H9 (cell line): ENCODE measurements at regions not wholly inside any gene's neighbourhood (a gene's known extent, or its start where the extent isn't known, plus 50 kb on each side); places are given as distances from the start of the nearest gene placed in this dataset.
"Not testable (repeated sequence)": the region's sequence is repeated elsewhere in the genome, so short reads cannot be mapped to it uniquely, and the experiment has no call there.

ENCODE experiments used
- DNase-seq: peaks from one replicate; pipeline ENCODE4 v3.0.0-alpha.2; 2017
- H2AFZ ChIP-seq: one replicate; pipeline ENCODE4 v1.6.1; 2013; ENCODE audit warnings: mild to moderate bottlenecking, low read length, control low read depth, moderate library complexity
- H2AK5ac ChIP-seq: 2 replicates; pipeline ENCODE4 v1.6.1; 2013; ENCODE audit warnings: low read length, control low read depth, mixed read lengths; ENCODE audit not compliant: insufficient read length
- H2BK120ac ChIP-seq: one replicate; pipeline ENCODE4 v1.6.1; 2013; ENCODE audit warnings: low read depth, mild to moderate bottlenecking, low read length, control low read depth, inconsistent platforms; ENCODE audit not compliant: poor library complexity, severe bottlenecking
- H2BK12ac ChIP-seq: 2 replicates; pipeline ENCODE4 v1.6.1; 2013; ENCODE audit warnings: low read length, control low read depth, mixed read lengths, low read depth; ENCODE audit not compliant: insufficient read length
- H2BK15ac ChIP-seq: 2 replicates; pipeline ENCODE4 v1.6.1; 2013; ENCODE audit warnings: low read depth, low read length, control low read depth
- H2BK20ac ChIP-seq: one replicate; pipeline ENCODE4 v1.6.1; 2013; ENCODE audit warnings: low read depth, mild to moderate bottlenecking, low read length, control low read depth, inconsistent platforms; ENCODE audit not compliant: poor library complexity, severe bottlenecking
- H2BK5ac ChIP-seq: 2 replicates; pipeline ENCODE4 v1.6.1; 2013; ENCODE audit warnings: low read length, control low read depth, mixed read lengths; ENCODE audit not compliant: insufficient read length
- H3K14ac ChIP-seq: 2 replicates; pipeline ENCODE4 v1.6.1; 2013; ENCODE audit warnings: low read length, control low read depth; ENCODE audit not compliant: insufficient read depth
- H3K18ac ChIP-seq: 2 replicates; pipeline ENCODE4 v1.6.1; 2013; ENCODE audit warnings: low read depth, mild to moderate bottlenecking, mixed read lengths, low read length, control low read depth; ENCODE audit not compliant: insufficient read length
- H3K23ac ChIP-seq: 2 replicates; pipeline ENCODE4 v1.6.1; 2013; ENCODE audit warnings: low read length, control low read depth, mixed read lengths, low read depth; ENCODE audit not compliant: insufficient read length
- H3K23me2 ChIP-seq: 2 replicates; pipeline ENCODE4 v1.6.1; 2013; ENCODE audit warnings: low read depth, mild to moderate bottlenecking, mixed read lengths, low read length, control low read depth; ENCODE audit not compliant: insufficient read length, poor library complexity, severe bottlenecking
- H3K27ac ChIP-seq: 2 replicates; pipeline ENCODE4 v1.5.1; 2013; ENCODE audit warnings: low read length, control low read depth, mixed read lengths, low read depth; ENCODE audit not compliant: insufficient read length
- H3K27me3 ChIP-seq: 2 replicates; pipeline ENCODE4 v1.6.1; 2013; ENCODE audit warnings: low read length, control low read depth, inconsistent platforms; ENCODE audit not compliant: insufficient read depth
- H3K4ac ChIP-seq: 2 replicates; pipeline ENCODE4 v1.6.1; 2013; ENCODE audit warnings: low read depth, mild to moderate bottlenecking, control low read depth, inconsistent platforms, low read length, moderate library complexity
- H3K4me1 ChIP-seq: 2 replicates; pipeline ENCODE4 v1.6.1; 2013; ENCODE audit warnings: low read length, control low read depth, inconsistent platforms; ENCODE audit not compliant: insufficient read depth
- H3K4me2 ChIP-seq: 2 replicates; pipeline ENCODE4 v1.6.1; 2013; ENCODE audit warnings: low read length, control low read depth, mixed read lengths; ENCODE audit not compliant: insufficient read length, insufficient read depth
- H3K56ac ChIP-seq: 2 replicates; pipeline ENCODE4 v1.6.1; 2013; ENCODE audit warnings: low read depth, mild to moderate bottlenecking, mixed read lengths, low read length, control low read depth; ENCODE audit not compliant: insufficient read length
- H3K79me1 ChIP-seq: 2 replicates; pipeline ENCODE4 v1.6.1; 2013; ENCODE audit warnings: low read depth, mild to moderate bottlenecking, moderate library complexity, low read length, control low read depth, inconsistent platforms; ENCODE audit not compliant: insufficient read depth, poor library complexity, severe bottlenecking
- H3K79me2 ChIP-seq: 2 replicates; pipeline ENCODE4 v1.6.1; 2013; ENCODE audit warnings: low read length, control low read depth, inconsistent platforms; ENCODE audit not compliant: insufficient read depth
- H3K9ac ChIP-seq: 2 replicates; pipeline ENCODE4 v1.6.1; 2013; ENCODE audit warnings: low read length, control low read depth, mixed read lengths; ENCODE audit not compliant: insufficient read length; ENCODE audit errors: extremely low read depth
- H3K9me3 ChIP-seq: one replicate; pipeline ENCODE4 v1.6.1; 2013; ENCODE audit warnings: low read depth, low read length, inconsistent platforms; ENCODE audit not compliant: control insufficient read depth
- H3T11ph ChIP-seq: one replicate; pipeline ENCODE4 v1.6.1; 2013; ENCODE audit warnings: mild to moderate bottlenecking, low read length, control low read depth, inconsistent platforms
- H4K20me1 ChIP-seq: one replicate; pipeline ENCODE4 v1.6.1; 2013; ENCODE audit not compliant: control insufficient read depth, insufficient read length, insufficient read depth
- H4K5ac ChIP-seq: 2 replicates; pipeline ENCODE4 v1.6.1; 2013; ENCODE audit warnings: low read depth, mild to moderate bottlenecking, mixed read lengths, low read length, control low read depth; ENCODE audit not compliant: insufficient read length
- H4K8ac ChIP-seq: replicated peaks from 2 replicates; pipeline ENCODE4 v1.6.1; 2013; ENCODE audit warnings: low read length, control low read depth, mixed read lengths, low read depth; ENCODE audit not compliant: insufficient read length
- H4K91ac ChIP-seq: 2 replicates; pipeline ENCODE4 v1.6.1; 2013; ENCODE audit warnings: low read depth, mild to moderate bottlenecking, moderate library complexity, mixed read lengths, low read length, control low read depth; ENCODE audit not compliant: insufficient read length
- H3K27ac Mint-ChIP-seq, 3 experiments: 2 replicates in 2 of 3; 3 replicates in 1 of 3; pipeline ENCODE4 v1.8.0; 2020 to 2021; ENCODE audit warnings: mixed read lengths in 3 of 3, mild to moderate bottlenecking in 1 of 3, moderate library complexity in 1 of 3
- H3K27me3 Mint-ChIP-seq: 2 replicates; pipeline ENCODE4 v1.8.0; 2021; ENCODE audit warnings: low read depth, mild to moderate bottlenecking, moderate library complexity, mixed read lengths
- H3K36me3 Mint-ChIP-seq, 3 experiments: 2 replicates in 2 of 3; 3 replicates in 1 of 3; pipeline ENCODE4 v1.8.0; 2020 to 2021; ENCODE audit warnings: low read depth in 3 of 3, mixed read lengths in 3 of 3; ENCODE audit not compliant: insufficient read depth in 1 of 3
- H3K4me1 Mint-ChIP-seq, 2 experiments: 2 replicates each; pipeline ENCODE4 v1.8.0; 2020; ENCODE audit warnings: mixed read lengths in 2 of 2
- H3K4me3 Mint-ChIP-seq, 2 experiments: 2 replicates in 1 of 2; 3 replicates in 1 of 2; pipeline ENCODE4 v1.8.0; 2020 to 2021; ENCODE audit warnings: mild to moderate bottlenecking in 2 of 2, mixed read lengths in 2 of 2, moderate library complexity in 1 of 2
- H3K9me3 Mint-ChIP-seq, 2 experiments: 2 replicates in 1 of 2; 3 replicates in 1 of 2; pipeline ENCODE4 v1.8.0; 2020; ENCODE audit warnings: mild to moderate bottlenecking in 2 of 2, mixed read lengths in 2 of 2, moderate library complexity in 1 of 2
- CTCF ChIP-seq: fragments of 200-600 bp; sonication (generic); conservative IDR thresholded peaks from 3 replicates; pipeline ENCODE4 v1.8.0; 2021; ENCODE audit warnings: antibody characterized with exemption, mild to moderate bottlenecking
- WGBS: extraction: QIAGEN DNeasy Blood & Tissue Kit; methylation state at CpG from one replicate; pipeline ENCODE4 v1.1.7; 2013; ENCODE audit warnings: missing lambda C conversion rate, low lambda C conversion rate, mixed read lengths; ENCODE audit not compliant: insufficient read length; ENCODE audit errors: extremely low coverage; 5-methylcytosine and 5-hydroxymethylcytosine counted together

- no peak for TF ChIP-seq CTCF
- no CpG with 5 or more reads among the region's 1 CpG for WGBS
- no peak overlapping the region for H3K56ac ChIP-seq
- H3K18ac ChIP-seq, result no peak overlapping the region
- no peak overlapping the region for H2BK120ac ChIP-seq
- H4K91ac ChIP-seq, result no peak overlapping the region
- no peak overlapping the region for H3K4me2 ChIP-seq
- no peak overlapping the region for H3T11ph ChIP-seq
- no peak for DNase-seq
- Mint-ChIP-seq H3K36me3 (no peaks in the 10 kb centered on the region), H3K27ac (no peak overlapping the region), H3K27me3 (no peaks in the 10 kb centered on the region), H3K4me3 (no peak overlapping the region), H3K9me3 (no peaks in the 10 kb centered on the region; a peak in 2 of 5 replicates), H3K4me1 (no peaks in the 10 kb centered on the region)
- no peak overlapping the region for H3K23ac ChIP-seq
- H3K79me1 ChIP-seq, result no peaks in the 10 kb centered on the region
- no peak overlapping the region for H3K27ac ChIP-seq
- no peak overlapping the region for H2BK15ac ChIP-seq
- no peak overlapping the region for H2BK12ac ChIP-seq
- no peak overlapping the region for H3K9ac ChIP-seq
- H4K5ac ChIP-seq, result no peak overlapping the region
- no peak overlapping the region for H2AK5ac ChIP-seq
- no peaks in the 10 kb centered on the region for H3K79me2 ChIP-seq
- no peaks in the 10 kb centered on the region for H3K9me3 ChIP-seq
- no peak overlapping the region for H3K14ac ChIP-seq
- no peak overlapping the region for H4K8ac ChIP-seq
- no peaks in the 10 kb centered on the region for H3K23me2 ChIP-seq
- no peaks in the 10 kb centered on the region for H3K27me3 ChIP-seq
- H4K20me1 ChIP-seq, result no peaks in the 10 kb centered on the region
- H2BK5ac ChIP-seq, result no peak overlapping the region
- H2AFZ ChIP-seq, result no peak overlapping the region
- H3K4ac ChIP-seq, result no peak overlapping the region
- H3K4me1 ChIP-seq, result no peaks in the 10 kb centered on the region
- H2BK20ac ChIP-seq, result no peak overlapping the region
Measured at GRCh38 chr5:44532981-44533380, 143.8 kb upstream of the FGF10 start.

- H4K20me1 ChIP-seq, H2AFZ ChIP-seq, H4K91ac ChIP-seq, H3K14ac ChIP-seq, H3K9me3 ChIP-seq, H3K4me1 ChIP-seq, H2AK5ac ChIP-seq, H4K8ac ChIP-seq, H4K5ac ChIP-seq, H3K27ac ChIP-seq, H2BK120ac ChIP-seq, H3K4me2 ChIP-seq, H3K4me3 Mint-ChIP-seq, H2BK15ac ChIP-seq, H3K27ac Mint-ChIP-seq, H3K27me3 ChIP-seq, H3K4ac ChIP-seq, H2BK12ac ChIP-seq, H3K56ac ChIP-seq, H3K79me2 ChIP-seq, H3K9ac ChIP-seq, H3T11ph ChIP-seq, H2BK20ac ChIP-seq, H3K27me3 Mint-ChIP-seq, H2BK5ac ChIP-seq, DNase-seq, H3K23ac ChIP-seq, H3K18ac ChIP-seq, H3K36me3 Mint-ChIP-seq, H3K23me2 ChIP-seq, H3K9me3 Mint-ChIP-seq, H3K4me1 Mint-ChIP-seq, H3K79me1 ChIP-seq: not testable (repeated sequence)
- no CpG with 5 or more reads among the region's 2 CpGs for WGBS
Measured at GRCh38 chr5:44531756-44532155, 142.5 kb upstream of the FGF10 start.
